ENCODE measurements at regions not wholly inside any gene's neighbourhood (a gene's known extent, or its start where the extent isn't known, plus 50 kb on each side); places are given as distances from the start of the nearest gene placed in this dataset.
"Not testable (repeated sequence)": the region's sequence is repeated elsewhere in the genome, so short reads cannot be mapped to it uniquely, and the experiment has no call there.

GRCh38 chr7:98764946-98765345 lies 104.9 kb downstream of the TMEM130 start:
- no peaks in the 10 kb centered on the region for H3K9me3 Mint-ChIP-seq
- POLR2A ChIA-PET: no interaction called here
- H3K4me1 Mint-ChIP-seq: no peaks in the 10 kb centered on the region
- H3K36me3 Mint-ChIP-seq (ENCODE audit: low read depth): no peaks in the 10 kb centered on the region
- DNase-seq: no peak
- no peak overlapping the region for H3K27ac Mint-ChIP-seq
- H3K4me3 Mint-ChIP-seq: no peak overlapping the region
- H3K27me3 Mint-ChIP-seq: no peaks in the 10 kb centered on the region
- CTCF ChIA-PET: no interaction called here

GRCh38 chr7:98770085-98770484 lies 99.7 kb downstream of the TMEM130 start:
- DNase-seq; H3K9me3 Mint-ChIP-seq; H3K27ac Mint-ChIP-seq; H3K36me3 Mint-ChIP-seq (ENCODE audit: low read depth); H3K4me1 Mint-ChIP-seq; POLR2A ChIA-PET; H3K27me3 Mint-ChIP-seq; H3K4me3 Mint-ChIP-seq: not testable (repeated sequence)
- CTCF ChIA-PET: interaction anchor here (2.2 kb wide), 1 partner anchor 24 kb away, joined by 7 read pairs; no protein-coding TSS in a partner anchor

- H3K36me3 Mint-ChIP-seq (ENCODE audit: low read depth): no peaks in the 10 kb centered on the region
- POLR2A ChIA-PET: no interaction called here
- H3K9me3 Mint-ChIP-seq: no peaks in the 10 kb centered on the region
- no peak overlapping the region for H3K27ac Mint-ChIP-seq
- CTCF ChIA-PET: no interaction called here
- H3K4me3 Mint-ChIP-seq: no peak overlapping the region
- H3K27me3 Mint-ChIP-seq: no peaks in the 10 kb centered on the region
- DNase-seq: no peak
- H3K4me1 Mint-ChIP-seq: no peaks in the 10 kb centered on the region
Measured at GRCh38 chr7:98771519-98771918, 98.3 kb downstream of the TMEM130 start.

- Mint-ChIP-seq H3K27me3 (no peaks in the 10 kb centered on the region), H3K36me3 (ENCODE audit: low read depth) (no peaks in the 10 kb centered on the region), H3K4me1 (no peaks in the 10 kb centered on the region), H3K27ac (no peak overlapping the region), H3K9me3 (no peaks in the 10 kb centered on the region), H3K4me3 (no peak overlapping the region)
- ChIA-PET POLR2A (no interaction called here), CTCF (no interaction called here)
- no peak for DNase-seq
Measured at GRCh38 chr7:98771941-98772603, 97.7 kb downstream of the TMEM130 start.

- no peaks in the 10 kb centered on the region for H3K4me1 Mint-ChIP-seq
- H3K9me3 Mint-ChIP-seq: no peaks in the 10 kb centered on the region
- DNase-seq: no peak
- H3K27me3 Mint-ChIP-seq: no peaks in the 10 kb centered on the region
- no peak overlapping the region for H3K4me3 Mint-ChIP-seq
- no peak overlapping the region for H3K27ac Mint-ChIP-seq
- POLR2A ChIA-PET: no interaction called here
- no peaks in the 10 kb centered on the region for H3K36me3 Mint-ChIP-seq (ENCODE audit: low read depth)
- CTCF ChIA-PET: no interaction called here
Measured at GRCh38 chr7:98774884-98775283, 94.9 kb downstream of the TMEM130 start.

GRCh38 chr7:98777051-98777450 lies 92.8 kb downstream of the TMEM130 start:
- H3K27ac Mint-ChIP-seq: no peak overlapping the region
- no peaks in the 10 kb centered on the region for H3K27me3 Mint-ChIP-seq
- no peaks in the 10 kb centered on the region for H3K4me1 Mint-ChIP-seq
- ChIA-PET POLR2A (no interaction called here), CTCF (no interaction called here)
- H3K4me3 Mint-ChIP-seq: no peak overlapping the region
- no peaks in the 10 kb centered on the region for H3K36me3 Mint-ChIP-seq (ENCODE audit: low read depth)
- no peak for DNase-seq
- H3K9me3 Mint-ChIP-seq: no peaks in the 10 kb centered on the region

GRCh38 chr7:98778421-98778820 lies 91.4 kb downstream of the TMEM130 start:
- no peaks in the 10 kb centered on the region for H3K36me3 Mint-ChIP-seq (ENCODE audit: low read depth)
- H3K4me3 Mint-ChIP-seq: no peak overlapping the region
- ChIA-PET CTCF (no interaction called here), POLR2A (no interaction called here)
- no peaks in the 10 kb centered on the region for H3K27me3 Mint-ChIP-seq
- no peak overlapping the region for H3K27ac Mint-ChIP-seq
- DNase-seq: no peak
- no peaks in the 10 kb centered on the region for H3K9me3 Mint-ChIP-seq
- no peaks in the 10 kb centered on the region for H3K4me1 Mint-ChIP-seq

- H3K36me3 Mint-ChIP-seq (ENCODE audit: low read depth): no peaks in the 10 kb centered on the region
- ChIA-PET CTCF (no interaction called here), POLR2A (no interaction called here)
- H3K9me3 Mint-ChIP-seq: no peaks in the 10 kb centered on the region
- H3K4me1 Mint-ChIP-seq: no peaks in the 10 kb centered on the region
- H3K27ac Mint-ChIP-seq: no peak overlapping the region
- H3K27me3 Mint-ChIP-seq: no peaks in the 10 kb centered on the region
- no peak for DNase-seq
- no peak overlapping the region for H3K4me3 Mint-ChIP-seq
Measured at GRCh38 chr7:98779800-98780587, 89.8 kb downstream of the TMEM130 start.

- Mint-ChIP-seq H3K4me3 (no peak overlapping the region), H3K9me3 (no peaks in the 10 kb centered on the region), H3K27ac (no peak overlapping the region), H3K27me3 (no peaks in the 10 kb centered on the region), H3K4me1 (no peaks in the 10 kb centered on the region), H3K36me3 (ENCODE audit: low read depth) (no peaks in the 10 kb centered on the region)
- no peak for DNase-seq
- ChIA-PET POLR2A (no interaction called here), CTCF (no interaction called here)
Measured at GRCh38 chr7:98784216-98784785, 85.5 kb downstream of the TMEM130 start.

GRCh38 chr7:98785929-98786571 lies 83.8 kb downstream of the TMEM130 start:
- no peak overlapping the region for H3K4me3 Mint-ChIP-seq
- H3K9me3 Mint-ChIP-seq: no peaks in the 10 kb centered on the region
- H3K27ac Mint-ChIP-seq: no peak overlapping the region
- ChIA-PET POLR2A (no interaction called here), CTCF (interaction anchor here (0.6 kb wide), 1 partner anchor 214 kb away, joined by 3 read pairs; no protein-coding TSS in a partner anchor)
- no peaks in the 10 kb centered on the region for H3K27me3 Mint-ChIP-seq
- H3K4me1 Mint-ChIP-seq: no peaks in the 10 kb centered on the region
- no peak for DNase-seq
- H3K36me3 Mint-ChIP-seq (ENCODE audit: low read depth): no peaks in the 10 kb centered on the region

- Mint-ChIP-seq H3K4me1 (no peaks in the 10 kb centered on the region), H3K9me3 (peaks cover 2% of the 10 kb centered on the region), H3K36me3 (ENCODE audit: low read depth) (no peaks in the 10 kb centered on the region), H3K27me3 (no peaks in the 10 kb centered on the region), H3K4me3 (no peak overlapping the region), H3K27ac (no peak overlapping the region)
- ChIA-PET POLR2A (no interaction called here), CTCF (interaction anchor here (0.8 to 1.1 kb wide), 2 partner anchors 24 to 515 kb away, joined by 3 to 4 read pairs; no protein-coding TSS in a partner anchor)
- no peak for DNase-seq
Measured at GRCh38 chr7:98788966-98789365, 80.8 kb downstream of the TMEM130 start.

- H3K36me3 Mint-ChIP-seq (ENCODE audit: low read depth); H3K4me3 Mint-ChIP-seq; H3K27ac Mint-ChIP-seq; H3K9me3 Mint-ChIP-seq; POLR2A ChIA-PET; DNase-seq; H3K27me3 Mint-ChIP-seq; H3K4me1 Mint-ChIP-seq; CTCF ChIA-PET: not testable (repeated sequence)
Measured at GRCh38 chr7:98794453-98794852, 75.4 kb downstream of the TMEM130 start.

GRCh38 chr7:98795741-98796493 lies 73.9 kb downstream of the TMEM130 start:
- Mint-ChIP-seq H3K4me1 (peaks cover 7% of the 10 kb centered on the region), H3K36me3 (ENCODE audit: low read depth) (no peaks in the 10 kb centered on the region), H3K27me3 (peaks cover 2% of the 10 kb centered on the region), H3K9me3 (peaks cover 18% of the 10 kb centered on the region), H3K27ac (no peak overlapping the region), H3K4me3 (no peak overlapping the region)
- POLR2A ChIA-PET: no interaction called here
- DNase-seq: no peak
- CTCF ChIA-PET: no interaction called here
